Esophagus muscularis mucosa (tissue), 4 donors: ENCODE measurements at regions not wholly inside any gene's neighbourhood (a gene's known extent, or its start where the extent isn't known, plus 50 kb on each side); places are given as distances from the start of the nearest gene placed in this dataset.
"Not testable (repeated sequence)": the region's sequence is repeated elsewhere in the genome, so short reads cannot be mapped to it uniquely, and the experiment has no call there.

Source experiments
- DNase-seq: peaks from one replicate; pipeline ENCODE4 v3.0.0-alpha.2; 2017; ENCODE audit errors: extremely low spot score
- H3K27ac ChIP-seq, 4 donors: fragments of 200-600 bp; sonication (generic); replicated peaks in 1 of 4; 1 replicate in 3 of 4; 2 replicates in 1 of 4; pipeline ENCODE4 v1.5.1; 2016 to 2019; ENCODE audit warnings: mild to moderate bottlenecking in 1 of 4
- H3K27me3 ChIP-seq, 4 donors: fragments of 200-600 bp; sonication (generic); one replicate each; pipeline versions ENCODE4 v1.5.1 to v1.6.0; 2016 to 2019
- H3K36me3 ChIP-seq, 4 donors: fragments of 200-600 bp; sonication (generic); one replicate each; pipeline ENCODE4 v1.5.1; 2016 to 2019
- H3K4me1 ChIP-seq, 4 donors: fragments of 200-600 bp; sonication (generic); one replicate each; pipeline ENCODE4 v1.5.1; 2016 to 2019
- H3K4me3 ChIP-seq, 4 donors: fragments of 200-600 bp; sonication (generic); 1 replicate in 2 of 4; 2 replicates in 2 of 4; pipeline ENCODE4 v1.5.1; 2016 to 2019; ENCODE audit warnings: mild to moderate bottlenecking in 4 of 4, moderate library complexity in 1 of 4
- H3K9me3 ChIP-seq, 4 donors: fragments of 200-600 bp; sonication (generic); 1 replicate in 3 of 4; 2 replicates in 1 of 4; pipeline ENCODE4 v1.5.1; 2016 to 2019
- EP300 ChIP-seq: sonication (generic); formaldehyde crosslinking; IDR thresholded peaks from one replicate; pipeline ENCODE4 v1.6.1; 2017; ENCODE audit warnings: antibody characterized with exemption
- POLR2A ChIP-seq: fragments of 450-650 bp; IDR thresholded peaks from one replicate; pipeline ENCODE4 v1.6.1; 2017; ENCODE audit warnings: antibody characterized with exemption, moderate library complexity, mild to moderate bottlenecking, low read depth
- POLR2AphosphoS5 ChIP-seq, 2 donors: sonication (generic); formaldehyde crosslinking; IDR thresholded peaks; one replicate each; pipeline ENCODE4 v1.6.1; 2017; ENCODE audit warnings: antibody characterized with exemption in 2 of 2
- WGBS: methylation state at CpG from one replicate; pipeline ENCODE4 v1.1.5; 2018; 5-methylcytosine and 5-hydroxymethylcytosine counted together
- intact Hi-C: fragments of 100-400 bp; cut with DNase I; formaldehyde crosslinking; loops from one replicate; pipeline ENCODE4 v1.15.1; 2023
- TF ChIP-seq, protein P1 (sequence below), 3 experiments: fragments of 200-600 bp in 2 of 3; fragments of 450-650 bp in 1 of 3; sonication (generic) in 2 of 3; IDR thresholded peaks; one replicate each; pipeline ENCODE4 v1.5.1; 2017 to 2019; ENCODE audit warnings: antibody characterized with exemption in 3 of 3, mild to moderate bottlenecking in 2 of 3, moderate library complexity in 1 of 3

DNA sequence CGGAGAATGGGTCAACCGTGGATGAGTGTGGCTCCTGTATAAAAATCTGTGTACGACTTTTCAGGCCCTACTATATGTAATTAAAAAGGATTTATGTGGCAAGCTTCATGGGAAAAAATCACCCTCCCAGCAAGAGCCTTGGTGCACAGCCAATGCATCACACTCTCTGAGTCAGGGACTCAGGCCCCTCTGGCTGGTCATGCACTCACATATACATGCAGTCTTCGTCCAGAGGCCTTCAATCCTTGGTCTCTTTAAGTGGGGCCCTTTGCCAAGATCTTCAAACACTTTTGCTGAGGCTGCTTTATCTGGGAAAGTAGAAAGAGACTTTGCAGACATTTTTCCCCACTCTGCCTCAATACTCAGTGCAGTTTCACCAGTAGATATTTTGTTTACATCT lies 311.4 kb upstream of the FSTL5 start:
- no peaks in the 10 kb centered on the region for H3K4me1 ChIP-seq
- WGBS: 30% methylated on average over 2 of the region's 4 CpGs

DNA sequence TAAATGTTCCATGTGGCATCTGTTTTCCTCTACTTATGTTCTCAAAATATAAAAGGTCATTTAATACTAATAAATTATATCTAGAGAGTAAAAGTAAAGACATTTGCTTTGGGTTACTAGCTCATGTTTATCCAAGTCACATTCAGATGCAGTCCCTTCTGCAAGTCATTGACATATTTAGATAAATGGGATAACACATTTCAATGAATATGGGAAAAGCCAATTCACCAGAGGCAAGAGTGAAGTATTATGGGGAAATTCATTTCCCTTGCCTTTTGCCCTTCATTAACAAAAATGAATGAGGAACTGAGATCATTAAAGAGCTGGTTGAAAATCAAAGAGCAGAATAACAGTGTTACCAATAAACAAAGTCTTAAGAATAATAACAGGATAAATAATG lies 306.2 kb upstream of the FSTL5 start:
- TF ChIP-seq EP300 (no peak), POLR2AphosphoS5 (IDR thresholded peaks at IDR 0.05) (no peak), POLR2A (no peak)
- TF ChIP-seq, protein P1, sequence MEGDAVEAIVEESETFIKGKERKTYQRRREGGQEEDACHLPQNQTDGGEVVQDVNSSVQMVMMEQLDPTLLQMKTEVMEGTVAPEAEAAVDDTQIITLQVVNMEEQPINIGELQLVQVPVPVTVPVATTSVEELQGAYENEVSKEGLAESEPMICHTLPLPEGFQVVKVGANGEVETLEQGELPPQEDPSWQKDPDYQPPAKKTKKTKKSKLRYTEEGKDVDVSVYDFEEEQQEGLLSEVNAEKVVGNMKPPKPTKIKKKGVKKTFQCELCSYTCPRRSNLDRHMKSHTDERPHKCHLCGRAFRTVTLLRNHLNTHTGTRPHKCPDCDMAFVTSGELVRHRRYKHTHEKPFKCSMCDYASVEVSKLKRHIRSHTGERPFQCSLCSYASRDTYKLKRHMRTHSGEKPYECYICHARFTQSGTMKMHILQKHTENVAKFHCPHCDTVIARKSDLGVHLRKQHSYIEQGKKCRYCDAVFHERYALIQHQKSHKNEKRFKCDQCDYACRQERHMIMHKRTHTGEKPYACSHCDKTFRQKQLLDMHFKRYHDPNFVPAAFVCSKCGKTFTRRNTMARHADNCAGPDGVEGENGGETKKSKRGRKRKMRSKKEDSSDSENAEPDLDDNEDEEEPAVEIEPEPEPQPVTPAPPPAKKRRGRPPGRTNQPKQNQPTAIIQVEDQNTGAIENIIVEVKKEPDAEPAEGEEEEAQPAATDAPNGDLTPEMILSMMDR (IDR thresholded peaks at IDR 0.05): no peak
- no peak overlapping the region for H3K27ac ChIP-seq
- H3K4me1 ChIP-seq: no peaks in the 10 kb centered on the region
- intact Hi-C loops: no loop called here
- no peaks in the 10 kb centered on the region for H3K36me3 ChIP-seq
- no peaks in the 10 kb centered on the region for H3K27me3 ChIP-seq
- H3K9me3 ChIP-seq: no peaks in the 10 kb centered on the region
- H3K4me3 ChIP-seq: no peak overlapping the region
- DNase-seq: no peak

More for the DNA sequence above, 311.4 kb upstream of the FSTL5 start:
- no peaks in the 10 kb centered on the region for H3K27me3 ChIP-seq
- TF ChIP-seq EP300 (no peak), POLR2AphosphoS5 (IDR thresholded peaks at IDR 0.05) (no peak), POLR2A (no peak)
- TF ChIP-seq, protein P1 (IDR thresholded peaks at IDR 0.05): no peak
- H3K4me3 ChIP-seq: no peak overlapping the region
- DNase-seq: no peak
- H3K27ac ChIP-seq: no peak overlapping the region
- no peaks in the 10 kb centered on the region for H3K36me3 ChIP-seq
- H3K9me3 ChIP-seq: peaks cover 0 to 5% (median 0%) of the 10 kb centered on the region in 4 donors
- intact Hi-C loops: no loop called here

DNA sequence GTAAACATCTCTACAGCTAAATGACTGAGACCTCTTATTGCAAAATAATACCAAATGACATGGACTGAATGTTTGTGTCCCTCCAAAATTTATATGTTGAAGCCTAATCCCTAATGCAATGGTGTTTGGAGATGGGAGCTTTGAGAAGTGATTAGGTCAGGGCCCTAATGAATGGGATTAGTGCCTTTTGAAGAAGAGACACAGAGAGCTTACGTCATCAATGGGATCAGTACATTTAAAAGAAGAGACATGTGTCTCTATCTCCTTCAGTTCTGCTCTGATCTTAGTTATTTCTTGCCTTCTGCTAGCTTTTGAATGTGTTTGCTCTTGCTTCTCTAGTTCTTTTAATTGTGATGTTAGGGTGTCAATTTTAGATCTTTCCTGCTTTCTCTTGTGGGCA lies 301.6 kb upstream of the FSTL5 start:
- H3K27me3 ChIP-seq, H3K4me3 ChIP-seq, H3K36me3 ChIP-seq, H3K27ac ChIP-seq, DNase-seq, intact Hi-C loops, H3K9me3 ChIP-seq, H3K4me1 ChIP-seq: not testable (repeated sequence)
- WGBS: 77% methylated on average over 1 of the region's 1 CpG

DNA sequence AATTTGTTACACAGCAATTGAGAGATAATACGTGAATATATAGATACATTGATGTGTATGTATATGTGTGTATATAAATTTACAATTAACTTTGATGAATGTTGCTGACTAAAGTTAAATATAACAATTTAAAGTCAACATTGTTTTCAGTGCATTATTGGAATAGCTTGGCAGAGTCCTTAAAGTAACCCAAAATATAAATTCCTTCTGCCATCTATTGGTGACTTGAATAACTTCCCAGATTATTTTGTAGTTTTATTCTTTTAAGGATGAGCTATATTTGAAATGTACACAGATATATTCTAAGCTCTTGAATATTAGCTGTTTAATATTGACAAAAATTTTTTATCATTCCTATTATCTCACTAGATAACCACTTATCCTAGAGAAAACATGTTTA lies 298.2 kb upstream of the FSTL5 start:
- TF ChIP-seq POLR2AphosphoS5 (IDR thresholded peaks at IDR 0.05) (no peak), EP300 (no peak), POLR2A (no peak)
- TF ChIP-seq, protein P1 (IDR thresholded peaks at IDR 0.05): no peak
- no peaks in the 10 kb centered on the region for H3K27me3 ChIP-seq
- H3K27ac ChIP-seq: no peak overlapping the region
- H3K36me3 ChIP-seq: no peaks in the 10 kb centered on the region
- intact Hi-C loops: no loop called here
- DNase-seq: no peak
- H3K4me3 ChIP-seq: no peak overlapping the region
- no peaks in the 10 kb centered on the region for H3K4me1 ChIP-seq
- 33% methylated on average over 1 of the region's 1 CpG for WGBS
- no peaks in the 10 kb centered on the region for H3K9me3 ChIP-seq

DNA sequence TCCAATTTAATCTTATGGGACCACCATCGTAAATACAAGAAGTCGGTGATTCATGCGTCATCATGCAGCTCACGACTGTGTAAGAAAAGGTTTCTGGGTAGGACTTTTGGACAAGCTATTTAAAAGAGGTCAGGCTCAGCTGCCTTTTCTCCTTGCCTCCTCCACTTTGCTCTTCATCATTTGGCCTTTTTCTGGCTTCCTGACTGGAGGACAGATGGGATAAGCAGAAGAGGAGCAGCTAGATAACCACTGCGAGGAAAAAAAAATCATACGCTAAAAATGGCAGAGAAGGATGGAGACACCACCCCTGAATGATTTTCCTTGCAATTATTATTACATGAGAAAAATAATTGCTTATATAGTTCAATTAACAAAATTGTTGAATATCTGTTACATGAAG lies 294.3 kb upstream of the FSTL5 start:
- intact Hi-C loops: no loop called here
- Histone ChIP-seq H3K9me3 (no peaks in the 10 kb centered on the region), H3K36me3 (no peaks in the 10 kb centered on the region), H3K4me1 (no peaks in the 10 kb centered on the region), H3K27me3 (no peaks in the 10 kb centered on the region), H3K27ac (no peak overlapping the region), H3K4me3 (no peak overlapping the region)
- no peak for DNase-seq
- TF ChIP-seq, protein P1 (IDR thresholded peaks at IDR 0.05): no peak
- no peak for TF ChIP-seq POLR2A
- WGBS: 84% methylated on average over 6 of the region's 6 CpGs
